H9 (cell line): ENCODE measurements at regions not wholly inside any gene's neighbourhood (a gene's known extent, or its start where the extent isn't known, plus 50 kb on each side); places are given as distances from the start of the nearest gene placed in this dataset.

Experiments
- DNase-seq: peaks from one replicate; pipeline ENCODE4 v3.0.0-alpha.2; 2017
- H2AFZ ChIP-seq: one replicate; pipeline ENCODE4 v1.6.1; 2013; ENCODE audit warnings: mild to moderate bottlenecking, low read length, control low read depth, moderate library complexity
- H2AK5ac ChIP-seq: 2 replicates; pipeline ENCODE4 v1.6.1; 2013; ENCODE audit warnings: low read length, control low read depth, mixed read lengths; ENCODE audit not compliant: insufficient read length
- H2BK120ac ChIP-seq: one replicate; pipeline ENCODE4 v1.6.1; 2013; ENCODE audit warnings: low read depth, mild to moderate bottlenecking, low read length, control low read depth, inconsistent platforms; ENCODE audit not compliant: poor library complexity, severe bottlenecking
- H2BK12ac ChIP-seq: 2 replicates; pipeline ENCODE4 v1.6.1; 2013; ENCODE audit warnings: low read length, control low read depth, mixed read lengths, low read depth; ENCODE audit not compliant: insufficient read length
- H2BK15ac ChIP-seq: 2 replicates; pipeline ENCODE4 v1.6.1; 2013; ENCODE audit warnings: low read depth, low read length, control low read depth
- H2BK20ac ChIP-seq: one replicate; pipeline ENCODE4 v1.6.1; 2013; ENCODE audit warnings: low read depth, mild to moderate bottlenecking, low read length, control low read depth, inconsistent platforms; ENCODE audit not compliant: poor library complexity, severe bottlenecking
- H2BK5ac ChIP-seq: 2 replicates; pipeline ENCODE4 v1.6.1; 2013; ENCODE audit warnings: low read length, control low read depth, mixed read lengths; ENCODE audit not compliant: insufficient read length
- H3K14ac ChIP-seq: 2 replicates; pipeline ENCODE4 v1.6.1; 2013; ENCODE audit warnings: low read length, control low read depth; ENCODE audit not compliant: insufficient read depth
- H3K18ac ChIP-seq: 2 replicates; pipeline ENCODE4 v1.6.1; 2013; ENCODE audit warnings: low read depth, mild to moderate bottlenecking, mixed read lengths, low read length, control low read depth; ENCODE audit not compliant: insufficient read length
- H3K23ac ChIP-seq: 2 replicates; pipeline ENCODE4 v1.6.1; 2013; ENCODE audit warnings: low read length, control low read depth, mixed read lengths, low read depth; ENCODE audit not compliant: insufficient read length
- H3K23me2 ChIP-seq: 2 replicates; pipeline ENCODE4 v1.6.1; 2013; ENCODE audit warnings: low read depth, mild to moderate bottlenecking, mixed read lengths, low read length, control low read depth; ENCODE audit not compliant: insufficient read length, poor library complexity, severe bottlenecking
- H3K27ac ChIP-seq: 2 replicates; pipeline ENCODE4 v1.5.1; 2013; ENCODE audit warnings: low read length, control low read depth, mixed read lengths, low read depth; ENCODE audit not compliant: insufficient read length
- H3K27me3 ChIP-seq: 2 replicates; pipeline ENCODE4 v1.6.1; 2013; ENCODE audit warnings: low read length, control low read depth, inconsistent platforms; ENCODE audit not compliant: insufficient read depth
- H3K4ac ChIP-seq: 2 replicates; pipeline ENCODE4 v1.6.1; 2013; ENCODE audit warnings: low read depth, mild to moderate bottlenecking, control low read depth, inconsistent platforms, low read length, moderate library complexity
- H3K4me1 ChIP-seq: 2 replicates; pipeline ENCODE4 v1.6.1; 2013; ENCODE audit warnings: low read length, control low read depth, inconsistent platforms; ENCODE audit not compliant: insufficient read depth
- H3K4me2 ChIP-seq: 2 replicates; pipeline ENCODE4 v1.6.1; 2013; ENCODE audit warnings: low read length, control low read depth, mixed read lengths; ENCODE audit not compliant: insufficient read length, insufficient read depth
- H3K56ac ChIP-seq: 2 replicates; pipeline ENCODE4 v1.6.1; 2013; ENCODE audit warnings: low read depth, mild to moderate bottlenecking, mixed read lengths, low read length, control low read depth; ENCODE audit not compliant: insufficient read length
- H3K79me1 ChIP-seq: 2 replicates; pipeline ENCODE4 v1.6.1; 2013; ENCODE audit warnings: low read depth, mild to moderate bottlenecking, moderate library complexity, low read length, control low read depth, inconsistent platforms; ENCODE audit not compliant: insufficient read depth, poor library complexity, severe bottlenecking
- H3K79me2 ChIP-seq: 2 replicates; pipeline ENCODE4 v1.6.1; 2013; ENCODE audit warnings: low read length, control low read depth, inconsistent platforms; ENCODE audit not compliant: insufficient read depth
- H3K9ac ChIP-seq: 2 replicates; pipeline ENCODE4 v1.6.1; 2013; ENCODE audit warnings: low read length, control low read depth, mixed read lengths; ENCODE audit not compliant: insufficient read length; ENCODE audit errors: extremely low read depth
- H3K9me3 ChIP-seq: one replicate; pipeline ENCODE4 v1.6.1; 2013; ENCODE audit warnings: low read depth, low read length, inconsistent platforms; ENCODE audit not compliant: control insufficient read depth
- H3T11ph ChIP-seq: one replicate; pipeline ENCODE4 v1.6.1; 2013; ENCODE audit warnings: mild to moderate bottlenecking, low read length, control low read depth, inconsistent platforms
- H4K20me1 ChIP-seq: one replicate; pipeline ENCODE4 v1.6.1; 2013; ENCODE audit not compliant: control insufficient read depth, insufficient read length, insufficient read depth
- H4K5ac ChIP-seq: 2 replicates; pipeline ENCODE4 v1.6.1; 2013; ENCODE audit warnings: low read depth, mild to moderate bottlenecking, mixed read lengths, low read length, control low read depth; ENCODE audit not compliant: insufficient read length
- H4K8ac ChIP-seq: replicated peaks from 2 replicates; pipeline ENCODE4 v1.6.1; 2013; ENCODE audit warnings: low read length, control low read depth, mixed read lengths, low read depth; ENCODE audit not compliant: insufficient read length
- H4K91ac ChIP-seq: 2 replicates; pipeline ENCODE4 v1.6.1; 2013; ENCODE audit warnings: low read depth, mild to moderate bottlenecking, moderate library complexity, mixed read lengths, low read length, control low read depth; ENCODE audit not compliant: insufficient read length
- H3K27ac Mint-ChIP-seq, 3 experiments: 2 replicates in 2 of 3; 3 replicates in 1 of 3; pipeline ENCODE4 v1.8.0; 2020 to 2021; ENCODE audit warnings: mixed read lengths in 3 of 3, mild to moderate bottlenecking in 1 of 3, moderate library complexity in 1 of 3
- H3K27me3 Mint-ChIP-seq: 2 replicates; pipeline ENCODE4 v1.8.0; 2021; ENCODE audit warnings: low read depth, mild to moderate bottlenecking, moderate library complexity, mixed read lengths
- H3K36me3 Mint-ChIP-seq, 3 experiments: 2 replicates in 2 of 3; 3 replicates in 1 of 3; pipeline ENCODE4 v1.8.0; 2020 to 2021; ENCODE audit warnings: low read depth in 3 of 3, mixed read lengths in 3 of 3; ENCODE audit not compliant: insufficient read depth in 1 of 3
- H3K4me1 Mint-ChIP-seq, 2 experiments: 2 replicates each; pipeline ENCODE4 v1.8.0; 2020; ENCODE audit warnings: mixed read lengths in 2 of 2
- H3K4me3 Mint-ChIP-seq, 2 experiments: 2 replicates in 1 of 2; 3 replicates in 1 of 2; pipeline ENCODE4 v1.8.0; 2020 to 2021; ENCODE audit warnings: mild to moderate bottlenecking in 2 of 2, mixed read lengths in 2 of 2, moderate library complexity in 1 of 2
- H3K9me3 Mint-ChIP-seq, 2 experiments: 2 replicates in 1 of 2; 3 replicates in 1 of 2; pipeline ENCODE4 v1.8.0; 2020; ENCODE audit warnings: mild to moderate bottlenecking in 2 of 2, mixed read lengths in 2 of 2, moderate library complexity in 1 of 2
- CTCF ChIP-seq: fragments of 200-600 bp; sonication (generic); conservative IDR thresholded peaks from 3 replicates; pipeline ENCODE4 v1.8.0; 2021; ENCODE audit warnings: antibody characterized with exemption, mild to moderate bottlenecking
- WGBS: extraction: QIAGEN DNeasy Blood & Tissue Kit; methylation state at CpG from one replicate; pipeline ENCODE4 v1.1.7; 2013; ENCODE audit warnings: missing lambda C conversion rate, low lambda C conversion rate, mixed read lengths; ENCODE audit not compliant: insufficient read length; ENCODE audit errors: extremely low coverage; 5-methylcytosine and 5-hydroxymethylcytosine counted together

- no peak overlapping the region for H3T11ph ChIP-seq
- no peak overlapping the region for H4K91ac ChIP-seq
- no peak overlapping the region for H3K27ac Mint-ChIP-seq
- H3K56ac ChIP-seq = no peak overlapping the region
- TF ChIP-seq CTCF = no peak
- H2AFZ ChIP-seq = no peak overlapping the region
- H3K4ac ChIP-seq = no peak overlapping the region
- no peak for DNase-seq
- H2BK5ac ChIP-seq = no peak overlapping the region
- H2BK15ac ChIP-seq = no peak overlapping the region
- no peaks in the 10 kb centered on the region for H3K9me3 ChIP-seq
- no peak overlapping the region for H2AK5ac ChIP-seq
- H3K23ac ChIP-seq = no peak overlapping the region
- H4K20me1 ChIP-seq = no peaks in the 10 kb centered on the region
- H3K27me3 ChIP-seq = no peaks in the 10 kb centered on the region
- WGBS = no CpG with 5 or more reads among the region's 4 CpGs
- H3K14ac ChIP-seq = no peak overlapping the region
- no peak overlapping the region for H4K8ac ChIP-seq
- H3K4me1 ChIP-seq = no peaks in the 10 kb centered on the region
- H3K9ac ChIP-seq = no peak overlapping the region
- H4K5ac ChIP-seq = no peak overlapping the region
- H3K79me2 ChIP-seq = no peaks in the 10 kb centered on the region
- H3K27ac ChIP-seq = no peak overlapping the region
- no peaks in the 10 kb centered on the region for H3K36me3 Mint-ChIP-seq
- H2BK20ac ChIP-seq = no peak overlapping the region
- H2BK12ac ChIP-seq = no peak overlapping the region
- H3K23me2 ChIP-seq = no peaks in the 10 kb centered on the region
- H2BK120ac ChIP-seq = no peak overlapping the region
- no peak overlapping the region for H3K18ac ChIP-seq
- H3K4me3 Mint-ChIP-seq = no peak overlapping the region
- no peaks in the 10 kb centered on the region; the same call in 1 of the 2 replicates for H3K27me3 Mint-ChIP-seq
- H3K9me3 Mint-ChIP-seq = no peaks in the 10 kb centered on the region
- no peaks in the 10 kb centered on the region for H3K79me1 ChIP-seq
- no peak overlapping the region for H3K4me2 ChIP-seq
- peaks cover 0 to 3% of the 10 kb centered on the region in 2 experiments; a peak in 2 of 4 replicates for H3K4me1 Mint-ChIP-seq
Measured at GRCh38 chr5:109611061-109611460, 78.7 kb upstream of the MAN2A1 start.
